ENCODE measurements at regions not wholly inside any gene's neighbourhood (a gene's known extent, or its start where the extent isn't known, plus 50 kb on each side); places are given as distances from the start of the nearest gene placed in this dataset.
A peak's percentile ranks its signal among the peaks of the same experiment; 100 is the strongest.

DNA sequence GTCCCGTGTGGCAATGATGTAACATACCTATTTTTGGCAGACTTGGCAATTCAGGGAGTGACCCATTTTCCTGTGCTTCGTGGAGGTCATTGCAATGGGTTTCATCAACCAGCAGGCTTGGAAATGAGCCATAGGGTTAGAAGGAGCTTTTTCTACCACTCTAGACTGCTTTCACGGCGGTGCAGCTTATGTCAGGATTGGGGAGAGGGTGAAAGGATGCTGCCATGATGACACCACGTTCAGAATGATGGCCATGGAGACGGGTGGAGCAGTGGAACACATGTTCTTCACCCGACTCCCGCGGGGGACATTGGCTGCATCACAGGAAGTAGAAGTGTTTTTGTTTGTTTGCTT is 220.2 kb downstream of the EMX2 start (continued):
- TF ChIP-seq, protein P1, sequence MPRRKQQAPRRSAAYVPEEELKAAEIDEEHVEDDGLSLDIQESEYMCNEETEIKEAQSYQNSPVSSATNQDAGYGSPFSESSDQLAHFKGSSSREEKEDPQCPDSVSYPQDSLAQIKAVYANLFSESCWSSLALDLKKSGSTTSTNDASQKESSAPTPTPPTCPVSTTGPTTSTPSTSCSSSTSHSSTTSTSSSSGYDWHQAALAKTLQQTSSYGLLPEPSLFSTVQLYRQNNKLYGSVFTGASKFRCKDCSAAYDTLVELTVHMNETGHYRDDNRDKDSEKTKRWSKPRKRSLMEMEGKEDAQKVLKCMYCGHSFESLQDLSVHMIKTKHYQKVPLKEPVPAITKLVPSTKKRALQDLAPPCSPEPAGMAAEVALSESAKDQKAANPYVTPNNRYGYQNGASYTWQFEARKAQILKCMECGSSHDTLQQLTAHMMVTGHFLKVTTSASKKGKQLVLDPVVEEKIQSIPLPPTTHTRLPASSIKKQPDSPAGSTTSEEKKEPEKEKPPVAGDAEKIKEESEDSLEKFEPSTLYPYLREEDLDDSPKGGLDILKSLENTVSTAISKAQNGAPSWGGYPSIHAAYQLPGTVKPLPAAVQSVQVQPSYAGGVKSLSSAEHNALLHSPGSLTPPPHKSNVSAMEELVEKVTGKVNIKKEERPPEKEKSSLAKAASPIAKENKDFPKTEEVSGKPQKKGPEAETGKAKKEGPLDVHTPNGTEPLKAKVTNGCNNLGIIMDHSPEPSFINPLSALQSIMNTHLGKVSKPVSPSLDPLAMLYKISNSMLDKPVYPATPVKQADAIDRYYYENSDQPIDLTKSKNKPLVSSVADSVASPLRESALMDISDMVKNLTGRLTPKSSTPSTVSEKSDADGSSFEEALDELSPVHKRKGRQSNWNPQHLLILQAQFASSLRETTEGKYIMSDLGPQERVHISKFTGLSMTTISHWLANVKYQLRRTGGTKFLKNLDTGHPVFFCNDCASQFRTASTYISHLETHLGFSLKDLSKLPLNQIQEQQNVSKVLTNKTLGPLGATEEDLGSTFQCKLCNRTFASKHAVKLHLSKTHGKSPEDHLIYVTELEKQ (tag by site-specific recombination; IDR thresholded peaks at IDR 0.05; ENCODE audit: borderline replicate concordance), result no peak
- TF ChIP-seq ZNF354C (tag by site-specific recombination; IDR thresholded peaks at IDR 0.05; ENCODE audit: borderline replicate concordance, low read depth) (no peak), ZNF302 (tag by site-specific recombination; IDR thresholded peaks at IDR 0.05; ENCODE audit: low read depth) (no peak), ZNF140 (tag by site-specific recombination; IDR thresholded peaks at IDR 0.05) (no peak), ZSCAN30 (tag by site-specific recombination; IDR thresholded peaks at IDR 0.05) (no peak), SETDB1 (IDR thresholded peaks at IDR 0.05; ENCODE audit: insufficient read length, low read length) (no peak), ZNF561 (tag by site-specific recombination; IDR thresholded peaks at IDR 0.05; ENCODE audit: borderline replicate concordance) (no peak), ZNF311 (tag by site-specific recombination; IDR thresholded peaks at IDR 0.05; ENCODE audit: borderline replicate concordance) (no peak), ZNF223 (tag by site-specific recombination; IDR thresholded peaks at IDR 0.05) (peak; percentile 40; the same call in 1 of the 2 replicates), RBAK (tag by site-specific recombination; IDR thresholded peaks at IDR 0.05) (no peak; the same call in 1 of the 2 replicates), ZNF558 (tag by site-specific recombination; IDR thresholded peaks at IDR 0.05) (peak; percentile 63; the same call in 1 of the 2 replicates), ZNF2 (tag by site-specific recombination; IDR thresholded peaks at IDR 0.05) (no peak), ZNF157 (tag by site-specific recombination; IDR thresholded peaks at IDR 0.05) (no peak), ZNF146 (tag by site-specific recombination; IDR thresholded peaks at IDR 0.05) (no peak)
- TF ChIP-seq, protein P2, sequence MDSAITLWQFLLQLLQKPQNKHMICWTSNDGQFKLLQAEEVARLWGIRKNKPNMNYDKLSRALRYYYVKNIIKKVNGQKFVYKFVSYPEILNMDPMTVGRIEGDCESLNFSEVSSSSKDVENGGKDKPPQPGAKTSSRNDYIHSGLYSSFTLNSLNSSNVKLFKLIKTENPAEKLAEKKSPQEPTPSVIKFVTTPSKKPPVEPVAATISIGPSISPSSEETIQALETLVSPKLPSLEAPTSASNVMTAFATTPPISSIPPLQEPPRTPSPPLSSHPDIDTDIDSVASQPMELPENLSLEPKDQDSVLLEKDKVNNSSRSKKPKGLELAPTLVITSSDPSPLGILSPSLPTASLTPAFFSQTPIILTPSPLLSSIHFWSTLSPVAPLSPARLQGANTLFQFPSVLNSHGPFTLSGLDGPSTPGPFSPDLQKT (IDR thresholded peaks at IDR 0.05; ENCODE audit: borderline replicate concordance, low read depth, low read length), result no peak
- TF ChIP-seq, protein P3, sequence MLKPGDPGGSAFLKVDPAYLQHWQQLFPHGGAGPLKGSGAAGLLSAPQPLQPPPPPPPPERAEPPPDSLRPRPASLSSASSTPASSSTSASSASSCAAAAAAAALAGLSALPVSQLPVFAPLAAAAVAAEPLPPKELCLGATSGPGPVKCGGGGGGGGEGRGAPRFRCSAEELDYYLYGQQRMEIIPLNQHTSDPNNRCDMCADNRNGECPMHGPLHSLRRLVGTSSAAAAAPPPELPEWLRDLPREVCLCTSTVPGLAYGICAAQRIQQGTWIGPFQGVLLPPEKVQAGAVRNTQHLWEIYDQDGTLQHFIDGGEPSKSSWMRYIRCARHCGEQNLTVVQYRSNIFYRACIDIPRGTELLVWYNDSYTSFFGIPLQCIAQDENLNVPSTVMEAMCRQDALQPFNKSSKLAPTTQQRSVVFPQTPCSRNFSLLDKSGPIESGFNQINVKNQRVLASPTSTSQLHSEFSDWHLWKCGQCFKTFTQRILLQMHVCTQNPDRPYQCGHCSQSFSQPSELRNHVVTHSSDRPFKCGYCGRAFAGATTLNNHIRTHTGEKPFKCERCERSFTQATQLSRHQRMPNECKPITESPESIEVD (tag by site-specific recombination; IDR thresholded peaks at IDR 0.05), result no peak; the same call in 1 of the 2 replicates
- TF ChIP-seq, protein P4, sequence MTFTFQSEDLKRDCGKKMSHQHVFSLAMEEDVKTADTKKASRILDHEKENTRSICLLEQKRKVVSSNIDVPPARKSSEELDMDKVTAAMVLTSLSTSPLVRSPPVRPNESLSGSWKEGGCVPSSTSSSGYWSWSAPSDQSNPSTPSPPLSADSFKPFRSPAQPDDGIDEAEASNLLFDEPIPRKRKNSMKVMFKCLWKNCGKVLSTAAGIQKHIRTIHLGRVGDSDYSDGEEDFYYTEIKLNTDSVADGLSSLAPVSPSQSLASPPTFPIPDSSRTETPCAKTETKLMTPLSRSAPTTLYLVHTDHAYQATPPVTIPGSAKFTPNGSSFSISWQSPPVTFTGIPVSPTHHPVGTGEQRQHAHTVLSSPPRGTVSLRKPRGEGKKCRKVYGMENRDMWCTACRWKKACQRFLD (tag by site-specific recombination; IDR thresholded peaks at IDR 0.05), result no peak
- TF ChIP-seq, protein P5, sequence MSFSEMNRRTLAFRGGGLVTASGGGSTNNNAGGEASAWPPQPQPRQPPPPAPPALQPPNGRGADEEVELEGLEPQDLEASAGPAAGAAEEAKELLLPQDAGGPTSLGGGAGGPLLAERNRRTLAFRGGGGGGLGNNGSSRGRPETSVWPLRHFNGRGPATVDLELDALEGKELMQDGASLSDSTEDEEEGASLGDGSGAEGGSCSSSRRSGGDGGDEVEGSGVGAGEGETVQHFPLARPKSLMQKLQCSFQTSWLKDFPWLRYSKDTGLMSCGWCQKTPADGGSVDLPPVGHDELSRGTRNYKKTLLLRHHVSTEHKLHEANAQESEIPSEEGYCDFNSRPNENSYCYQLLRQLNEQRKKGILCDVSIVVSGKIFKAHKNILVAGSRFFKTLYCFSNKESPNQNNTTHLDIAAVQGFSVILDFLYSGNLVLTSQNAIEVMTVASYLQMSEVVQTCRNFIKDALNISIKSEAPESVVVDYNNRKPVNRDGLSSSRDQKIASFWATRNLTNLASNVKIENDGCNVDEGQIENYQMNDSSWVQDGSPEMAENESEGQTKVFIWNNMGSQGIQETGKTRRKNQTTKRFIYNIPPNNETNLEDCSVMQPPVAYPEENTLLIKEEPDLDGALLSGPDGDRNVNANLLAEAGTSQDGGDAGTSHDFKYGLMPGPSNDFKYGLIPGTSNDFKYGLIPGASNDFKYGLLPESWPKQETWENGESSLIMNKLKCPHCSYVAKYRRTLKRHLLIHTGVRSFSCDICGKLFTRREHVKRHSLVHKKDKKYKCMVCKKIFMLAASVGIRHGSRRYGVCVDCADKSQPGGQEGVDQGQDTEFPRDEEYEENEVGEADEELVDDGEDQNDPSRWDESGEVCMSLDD (tag by site-specific recombination; IDR thresholded peaks at IDR 0.05), result peak; percentile 57; the same call in 1 of the 2 replicates
- TF ChIP-seq, protein P6, sequence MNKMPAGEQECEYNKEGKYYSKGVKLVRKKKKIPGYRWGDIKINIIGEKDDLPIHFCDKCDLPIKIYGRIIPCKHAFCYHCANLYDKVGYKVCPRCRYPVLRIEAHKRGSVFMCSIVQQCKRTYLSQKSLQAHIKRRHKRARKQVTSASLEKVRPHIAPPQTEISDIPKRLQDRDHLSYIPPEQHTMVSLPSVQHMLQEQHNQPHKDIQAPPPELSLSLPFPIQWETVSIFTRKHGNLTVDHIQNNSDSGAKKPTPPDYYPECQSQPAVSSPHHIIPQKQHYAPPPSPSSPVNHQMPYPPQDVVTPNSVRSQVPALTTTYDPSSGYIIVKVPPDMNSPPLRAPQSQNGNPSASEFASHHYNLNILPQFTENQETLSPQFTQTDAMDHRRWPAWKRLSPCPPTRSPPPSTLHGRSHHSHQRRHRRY (tag by site-specific recombination; IDR thresholded peaks at IDR 0.05), result no peak
- TF ChIP-seq, protein P7, sequence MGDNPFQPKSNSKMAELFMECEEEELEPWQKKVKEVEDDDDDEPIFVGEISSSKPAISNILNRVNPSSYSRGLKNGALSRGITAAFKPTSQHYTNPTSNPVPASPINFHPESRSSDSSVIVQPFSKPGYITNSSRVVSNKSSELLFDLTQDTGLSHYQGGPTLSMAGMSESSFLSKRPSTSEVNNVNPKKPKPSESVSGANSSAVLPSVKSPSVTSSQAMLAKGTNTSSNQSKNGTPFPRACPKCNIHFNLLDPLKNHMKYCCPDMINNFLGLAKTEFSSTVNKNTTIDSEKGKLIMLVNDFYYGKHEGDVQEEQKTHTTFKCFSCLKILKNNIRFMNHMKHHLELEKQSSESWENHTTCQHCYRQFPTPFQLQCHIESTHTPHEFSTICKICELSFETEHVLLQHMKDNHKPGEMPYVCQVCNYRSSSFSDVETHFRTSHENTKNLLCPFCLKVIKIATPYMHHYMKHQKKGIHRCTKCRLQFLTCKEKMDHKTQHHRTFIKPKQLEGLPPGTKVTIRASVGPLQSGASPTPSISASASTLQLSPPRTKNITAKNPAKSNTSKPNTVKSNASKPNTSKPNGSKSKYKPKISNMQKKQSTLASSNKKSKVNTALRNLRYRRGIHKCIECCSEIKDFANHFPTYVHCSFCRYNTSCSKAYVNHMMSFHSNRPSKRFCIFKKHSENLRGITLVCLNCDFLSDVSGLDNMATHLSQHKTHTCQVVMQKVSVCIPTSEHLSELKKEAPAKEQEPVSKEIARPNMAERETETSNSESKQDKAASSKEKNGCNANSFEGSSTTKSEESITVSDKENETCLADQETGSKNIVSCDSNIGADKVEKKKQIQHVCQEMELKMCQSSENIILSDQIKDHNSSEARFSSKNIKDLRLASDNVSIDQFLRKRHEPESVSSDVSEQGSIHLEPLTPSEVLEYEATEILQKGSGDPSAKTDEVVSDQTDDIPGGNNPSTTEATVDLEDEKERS (tag by site-specific recombination; IDR thresholded peaks at IDR 0.05), result no peak
- TF ChIP-seq, protein P8, sequence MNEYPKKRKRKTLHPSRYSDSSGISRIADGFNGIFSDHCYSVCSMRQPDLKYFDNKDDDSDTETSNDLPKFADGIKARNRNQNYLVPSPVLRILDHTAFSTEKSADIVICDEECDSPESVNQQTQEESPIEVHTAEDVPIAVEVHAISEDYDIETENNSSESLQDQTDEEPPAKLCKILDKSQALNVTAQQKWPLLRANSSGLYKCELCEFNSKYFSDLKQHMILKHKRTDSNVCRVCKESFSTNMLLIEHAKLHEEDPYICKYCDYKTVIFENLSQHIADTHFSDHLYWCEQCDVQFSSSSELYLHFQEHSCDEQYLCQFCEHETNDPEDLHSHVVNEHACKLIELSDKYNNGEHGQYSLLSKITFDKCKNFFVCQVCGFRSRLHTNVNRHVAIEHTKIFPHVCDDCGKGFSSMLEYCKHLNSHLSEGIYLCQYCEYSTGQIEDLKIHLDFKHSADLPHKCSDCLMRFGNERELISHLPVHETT (tag by site-specific recombination; IDR thresholded peaks at IDR 0.05), result no peak
- TF ChIP-seq, protein P9, sequence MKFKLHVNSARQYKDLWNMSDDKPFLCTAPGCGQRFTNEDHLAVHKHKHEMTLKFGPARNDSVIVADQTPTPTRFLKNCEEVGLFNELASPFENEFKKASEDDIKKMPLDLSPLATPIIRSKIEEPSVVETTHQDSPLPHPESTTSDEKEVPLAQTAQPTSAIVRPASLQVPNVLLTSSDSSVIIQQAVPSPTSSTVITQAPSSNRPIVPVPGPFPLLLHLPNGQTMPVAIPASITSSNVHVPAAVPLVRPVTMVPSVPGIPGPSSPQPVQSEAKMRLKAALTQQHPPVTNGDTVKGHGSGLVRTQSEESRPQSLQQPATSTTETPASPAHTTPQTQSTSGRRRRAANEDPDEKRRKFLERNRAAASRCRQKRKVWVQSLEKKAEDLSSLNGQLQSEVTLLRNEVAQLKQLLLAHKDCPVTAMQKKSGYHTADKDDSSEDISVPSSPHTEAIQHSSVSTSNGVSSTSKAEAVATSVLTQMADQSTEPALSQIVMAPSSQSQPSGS (tag by site-specific recombination; IDR thresholded peaks at IDR 0.05; ENCODE audit: low read depth), result peak; percentile 81
